AG09319 (cell line): ENCODE measurements at regions not wholly inside any gene's neighbourhood (a gene's known extent, or its start where the extent isn't known, plus 50 kb on each side); places are given as distances from the start of the nearest gene placed in this dataset.
"Not testable (repeated sequence)": the region's sequence is repeated elsewhere in the genome, so short reads cannot be mapped to it uniquely, and the experiment has no call there.

ENCODE experiments used
- DNase-seq: peaks from one replicate; pipeline ENCODE4 v3.0.0-alpha.2; 2010; ENCODE audit warnings: low read depth; ENCODE audit errors: extremely low read depth
- TF ChIP-seq, protein P1 (sequence below): IDR thresholded peaks from 2 replicates; pipeline ENCODE4 v1.5.1; 2011; ENCODE audit warnings: low read depth, mild to moderate bottlenecking, inconsistent platforms, low read length, moderate library complexity

- TF ChIP-seq, protein P1, sequence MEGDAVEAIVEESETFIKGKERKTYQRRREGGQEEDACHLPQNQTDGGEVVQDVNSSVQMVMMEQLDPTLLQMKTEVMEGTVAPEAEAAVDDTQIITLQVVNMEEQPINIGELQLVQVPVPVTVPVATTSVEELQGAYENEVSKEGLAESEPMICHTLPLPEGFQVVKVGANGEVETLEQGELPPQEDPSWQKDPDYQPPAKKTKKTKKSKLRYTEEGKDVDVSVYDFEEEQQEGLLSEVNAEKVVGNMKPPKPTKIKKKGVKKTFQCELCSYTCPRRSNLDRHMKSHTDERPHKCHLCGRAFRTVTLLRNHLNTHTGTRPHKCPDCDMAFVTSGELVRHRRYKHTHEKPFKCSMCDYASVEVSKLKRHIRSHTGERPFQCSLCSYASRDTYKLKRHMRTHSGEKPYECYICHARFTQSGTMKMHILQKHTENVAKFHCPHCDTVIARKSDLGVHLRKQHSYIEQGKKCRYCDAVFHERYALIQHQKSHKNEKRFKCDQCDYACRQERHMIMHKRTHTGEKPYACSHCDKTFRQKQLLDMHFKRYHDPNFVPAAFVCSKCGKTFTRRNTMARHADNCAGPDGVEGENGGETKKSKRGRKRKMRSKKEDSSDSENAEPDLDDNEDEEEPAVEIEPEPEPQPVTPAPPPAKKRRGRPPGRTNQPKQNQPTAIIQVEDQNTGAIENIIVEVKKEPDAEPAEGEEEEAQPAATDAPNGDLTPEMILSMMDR = no peak
- DNase-seq = no peak
These were observed 144.2 kb downstream of the DLL1 start for GRCh38 chr6:170146640-170147039.

DNA sequence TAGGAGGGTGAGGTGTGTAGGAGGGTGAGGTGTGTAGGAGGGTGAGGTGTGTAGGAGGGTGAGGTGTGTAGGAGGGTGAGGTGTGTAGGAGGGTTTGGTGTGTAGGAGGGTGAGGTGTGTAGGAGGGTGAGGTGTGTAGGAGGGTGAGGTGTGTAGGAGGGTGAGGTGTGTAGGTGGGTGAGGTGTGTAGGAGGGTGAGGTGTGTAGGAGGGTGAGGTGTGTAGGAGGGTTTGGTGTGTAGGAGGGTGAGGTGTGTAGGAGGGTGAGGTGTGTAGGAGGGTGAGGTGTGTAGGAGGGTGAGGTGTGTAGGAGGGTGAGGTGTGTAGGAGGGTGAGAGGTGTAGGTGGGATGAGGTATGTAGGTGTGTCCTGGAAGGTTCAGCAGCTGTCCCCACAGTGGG lies 144.7 kb downstream of the DLL1 start:
- not testable (repeated sequence) for DNase-seq

DNA sequence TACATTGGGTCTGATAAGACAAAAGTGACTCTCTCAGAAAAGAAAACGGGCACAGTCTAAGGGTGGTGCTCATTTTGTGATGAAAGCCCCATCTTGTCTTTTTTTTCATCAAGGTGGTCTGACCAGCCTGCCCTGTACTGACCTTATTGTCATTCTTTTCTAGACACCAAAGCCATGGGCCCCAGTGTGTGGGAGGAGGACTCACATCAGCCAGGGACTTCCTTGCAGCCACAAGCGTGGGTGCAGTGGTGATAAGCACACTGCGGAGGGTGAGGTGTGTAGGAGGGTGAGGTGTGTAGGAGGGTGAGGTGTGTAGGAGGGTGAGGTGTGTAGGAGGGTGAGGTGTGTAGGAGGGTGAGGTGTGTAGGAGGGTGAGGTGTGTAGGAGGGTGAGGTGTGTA lies 145.2 kb downstream of the DLL1 start:
- not testable (repeated sequence) for DNase-seq

DNA sequence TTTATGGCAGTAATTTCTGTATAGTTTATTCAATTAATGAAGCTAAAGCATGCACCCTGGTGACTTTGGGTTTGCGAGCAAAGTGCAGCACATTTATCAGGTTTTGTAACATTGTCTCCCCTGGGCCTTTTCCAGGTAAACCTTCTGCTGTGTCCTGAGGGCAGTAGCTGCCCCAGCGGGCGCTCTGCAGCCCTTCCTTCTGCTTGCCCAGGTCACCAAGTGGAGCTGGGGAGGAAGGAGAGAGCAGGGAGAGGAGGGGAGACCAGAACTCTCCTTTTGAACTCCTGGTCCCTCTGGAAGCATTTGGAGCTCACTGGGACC lies 145.6 kb downstream of the DLL1 start:
- DNase-seq = no peak
- TF ChIP-seq, protein P1 = no peak

GRCh38 chr6:170144571-170145271 lies 146.2 kb downstream of the DLL1 start:
- no peak for DNase-seq
- TF ChIP-seq, protein P1 = no peak

DNA sequence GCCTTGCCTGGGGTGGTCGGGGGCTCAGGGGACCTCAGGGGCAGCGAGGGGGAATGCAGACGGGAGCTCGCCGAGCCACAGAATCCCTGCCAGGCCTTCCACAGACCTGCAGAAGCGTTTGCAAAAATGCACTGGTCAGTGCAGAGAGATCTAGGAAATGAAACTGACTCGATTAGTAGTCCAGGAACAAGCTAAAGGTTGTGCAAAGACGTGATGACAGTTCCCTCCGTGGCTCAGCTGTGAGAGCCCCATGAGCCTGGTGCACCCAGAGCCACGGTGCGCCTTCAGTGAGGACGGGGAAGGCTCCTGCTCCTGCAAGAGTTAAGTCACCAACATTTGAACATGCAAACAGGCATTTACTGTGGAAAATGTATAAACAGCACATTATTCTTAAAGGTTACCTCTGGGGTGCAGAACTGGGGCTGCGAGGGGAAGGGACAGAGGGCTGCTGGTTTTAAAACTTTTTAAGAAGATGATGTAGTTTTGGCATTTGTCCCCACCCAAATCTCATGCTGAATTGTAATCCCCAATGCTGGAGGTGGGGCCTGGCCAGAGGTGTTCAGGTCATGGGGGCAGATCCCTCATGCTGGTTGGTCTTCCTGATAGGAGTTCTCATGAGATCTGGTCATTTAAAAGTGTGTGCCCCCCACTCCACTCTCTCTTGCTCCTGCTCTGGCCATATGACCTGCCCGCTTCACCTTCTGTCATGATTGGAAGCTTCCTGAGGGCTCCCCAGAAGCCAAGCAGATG lies 147.3 kb downstream of the DLL1 start:
- no peak for DNase-seq
- TF ChIP-seq, protein P1 = no peak

GRCh38 chr6:170142559-170142958 lies 148.3 kb downstream of the DLL1 start:
- DNase-seq = no peak
- TF ChIP-seq, protein P1 = no peak

GRCh38 chr6:170141061-170141460 lies 149.8 kb downstream of the DLL1 start:
- not testable (repeated sequence) for DNase-seq

- DNase-seq = no peak
- TF ChIP-seq, protein P1 = no peak
These were observed 150.7 kb downstream of the DLL1 start for GRCh38 chr6:170140129-170140528.
